ENCODE measurements at regions not wholly inside any gene's neighbourhood (a gene's known extent, or its start where the extent isn't known, plus 50 kb on each side); places are given as distances from the start of the nearest gene placed in this dataset.

GRCh38 chr10:9003122-9003521 lies 948.6 kb downstream of the GATA3 start:
- no peak overlapping the region for H3K4me3 ChIP-seq (replicated peaks; ENCODE audit: insufficient read depth, low read length)
- no peak for DNase-seq (ENCODE audit: low read depth in 1 of 2, low spot score in 1 of 2)

DNA sequence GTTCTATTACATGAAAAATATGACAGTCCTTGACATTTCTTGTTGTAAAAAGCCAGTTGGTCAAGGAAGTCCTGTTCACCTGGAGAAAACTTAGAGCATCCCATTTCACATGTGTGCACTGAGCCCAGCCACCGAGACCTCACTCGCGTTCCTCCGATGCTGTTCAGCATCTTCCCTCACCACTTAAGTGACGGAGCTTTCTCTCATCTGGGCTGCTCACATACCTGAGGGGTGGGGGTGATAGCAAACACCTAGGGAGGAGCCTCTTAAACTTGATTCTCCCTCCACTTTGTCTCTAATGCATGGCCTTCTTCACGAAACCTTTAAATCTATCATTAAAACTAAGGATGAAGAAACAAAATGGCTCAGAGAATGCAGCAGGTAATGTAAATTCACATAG lies 950.2 kb downstream of the GATA3 start:
- Histone ChIP-seq H3K4me3 (replicated peaks; ENCODE audit: insufficient read depth, low read length) (no peak overlapping the region), H3K27ac (replicated peaks) (no peak overlapping the region), H3K27me3 (ENCODE audit: insufficient read depth, poor library complexity, severe bottlenecking) (no peaks in the 10 kb centered on the region)
- no peak for DNase-seq (ENCODE audit: low read depth in 1 of 2, low spot score in 1 of 2)
- TF ChIP-seq POLR2AphosphoS5 (IDR thresholded peaks at IDR 0.05; ENCODE audit: low read depth), result no peak
- TF ChIP-seq, protein P1, sequence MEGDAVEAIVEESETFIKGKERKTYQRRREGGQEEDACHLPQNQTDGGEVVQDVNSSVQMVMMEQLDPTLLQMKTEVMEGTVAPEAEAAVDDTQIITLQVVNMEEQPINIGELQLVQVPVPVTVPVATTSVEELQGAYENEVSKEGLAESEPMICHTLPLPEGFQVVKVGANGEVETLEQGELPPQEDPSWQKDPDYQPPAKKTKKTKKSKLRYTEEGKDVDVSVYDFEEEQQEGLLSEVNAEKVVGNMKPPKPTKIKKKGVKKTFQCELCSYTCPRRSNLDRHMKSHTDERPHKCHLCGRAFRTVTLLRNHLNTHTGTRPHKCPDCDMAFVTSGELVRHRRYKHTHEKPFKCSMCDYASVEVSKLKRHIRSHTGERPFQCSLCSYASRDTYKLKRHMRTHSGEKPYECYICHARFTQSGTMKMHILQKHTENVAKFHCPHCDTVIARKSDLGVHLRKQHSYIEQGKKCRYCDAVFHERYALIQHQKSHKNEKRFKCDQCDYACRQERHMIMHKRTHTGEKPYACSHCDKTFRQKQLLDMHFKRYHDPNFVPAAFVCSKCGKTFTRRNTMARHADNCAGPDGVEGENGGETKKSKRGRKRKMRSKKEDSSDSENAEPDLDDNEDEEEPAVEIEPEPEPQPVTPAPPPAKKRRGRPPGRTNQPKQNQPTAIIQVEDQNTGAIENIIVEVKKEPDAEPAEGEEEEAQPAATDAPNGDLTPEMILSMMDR (IDR thresholded peaks at IDR 0.05; ENCODE audit: insufficient read depth, low read length), result no peak
- TF ChIP-seq, protein P2, sequence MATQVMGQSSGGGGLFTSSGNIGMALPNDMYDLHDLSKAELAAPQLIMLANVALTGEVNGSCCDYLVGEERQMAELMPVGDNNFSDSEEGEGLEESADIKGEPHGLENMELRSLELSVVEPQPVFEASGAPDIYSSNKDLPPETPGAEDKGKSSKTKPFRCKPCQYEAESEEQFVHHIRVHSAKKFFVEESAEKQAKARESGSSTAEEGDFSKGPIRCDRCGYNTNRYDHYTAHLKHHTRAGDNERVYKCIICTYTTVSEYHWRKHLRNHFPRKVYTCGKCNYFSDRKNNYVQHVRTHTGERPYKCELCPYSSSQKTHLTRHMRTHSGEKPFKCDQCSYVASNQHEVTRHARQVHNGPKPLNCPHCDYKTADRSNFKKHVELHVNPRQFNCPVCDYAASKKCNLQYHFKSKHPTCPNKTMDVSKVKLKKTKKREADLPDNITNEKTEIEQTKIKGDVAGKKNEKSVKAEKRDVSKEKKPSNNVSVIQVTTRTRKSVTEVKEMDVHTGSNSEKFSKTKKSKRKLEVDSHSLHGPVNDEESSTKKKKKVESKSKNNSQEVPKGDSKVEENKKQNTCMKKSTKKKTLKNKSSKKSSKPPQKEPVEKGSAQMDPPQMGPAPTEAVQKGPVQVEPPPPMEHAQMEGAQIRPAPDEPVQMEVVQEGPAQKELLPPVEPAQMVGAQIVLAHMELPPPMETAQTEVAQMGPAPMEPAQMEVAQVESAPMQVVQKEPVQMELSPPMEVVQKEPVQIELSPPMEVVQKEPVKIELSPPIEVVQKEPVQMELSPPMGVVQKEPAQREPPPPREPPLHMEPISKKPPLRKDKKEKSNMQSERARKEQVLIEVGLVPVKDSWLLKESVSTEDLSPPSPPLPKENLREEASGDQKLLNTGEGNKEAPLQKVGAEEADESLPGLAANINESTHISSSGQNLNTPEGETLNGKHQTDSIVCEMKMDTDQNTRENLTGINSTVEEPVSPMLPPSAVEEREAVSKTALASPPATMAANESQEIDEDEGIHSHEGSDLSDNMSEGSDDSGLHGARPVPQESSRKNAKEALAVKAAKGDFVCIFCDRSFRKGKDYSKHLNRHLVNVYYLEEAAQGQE (IDR thresholded peaks at IDR 0.05; ENCODE audit: insufficient replicate concordance, low read depth), result no peak
- no peak for TF ChIP-seq GABPA (IDR thresholded peaks at IDR 0.05; ENCODE audit: low read depth)
- TF ChIP-seq SPI1 (IDR thresholded peaks at IDR 0.05; ENCODE audit: borderline replicate concordance, low read depth), result no peak

More at GRCh38 chr10:9003122-9003521, 948.6 kb downstream of the GATA3 start:
- TF ChIP-seq GABPA (IDR thresholded peaks at IDR 0.05; ENCODE audit: low read depth) (no peak), POLR2AphosphoS5 (IDR thresholded peaks at IDR 0.05; ENCODE audit: low read depth) (no peak), SPI1 (IDR thresholded peaks at IDR 0.05; ENCODE audit: borderline replicate concordance, low read depth) (no peak)
- TF ChIP-seq, protein P1 (IDR thresholded peaks at IDR 0.05; ENCODE audit: insufficient read depth, low read length), result no peak
- TF ChIP-seq, protein P2 (IDR thresholded peaks at IDR 0.05; ENCODE audit: insufficient replicate concordance, low read depth), result no peak
- no peak overlapping the region for H3K27ac ChIP-seq (replicated peaks)
- no peaks in the 10 kb centered on the region for H3K27me3 ChIP-seq (ENCODE audit: insufficient read depth, poor library complexity, severe bottlenecking)

DNA sequence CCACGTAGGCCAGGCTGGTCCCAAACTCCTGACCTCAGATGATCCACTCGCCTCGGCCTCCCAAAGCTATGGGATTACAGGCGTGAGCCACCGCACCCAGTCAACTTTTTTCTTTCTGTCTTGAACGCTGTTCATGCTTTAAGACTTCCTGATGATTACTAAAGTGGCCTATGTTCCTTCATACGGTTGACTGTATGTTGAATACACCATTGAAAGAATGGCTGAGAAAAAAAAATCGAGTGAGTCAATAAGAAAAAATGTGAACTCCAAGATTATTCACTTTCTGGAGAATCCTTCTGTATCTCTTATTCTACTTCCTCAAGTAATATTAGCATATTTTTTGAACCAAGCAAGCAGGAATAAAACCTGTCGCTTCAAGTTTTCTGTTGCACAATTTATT lies 955.0 kb downstream of the GATA3 start:
- Histone ChIP-seq H3K4me3 (replicated peaks; ENCODE audit: insufficient read depth, low read length) (no peak overlapping the region), H3K27me3 (ENCODE audit: insufficient read depth, poor library complexity, severe bottlenecking) (no peaks in the 10 kb centered on the region), H3K27ac (replicated peaks) (no peak overlapping the region)
- TF ChIP-seq, protein P1 (IDR thresholded peaks at IDR 0.05; ENCODE audit: insufficient read depth, low read length), result no peak
- TF ChIP-seq, protein P2 (IDR thresholded peaks at IDR 0.05; ENCODE audit: insufficient replicate concordance, low read depth), result no peak
- TF ChIP-seq GABPA (IDR thresholded peaks at IDR 0.05; ENCODE audit: low read depth) (no peak), POLR2AphosphoS5 (IDR thresholded peaks at IDR 0.05; ENCODE audit: low read depth) (no peak), SPI1 (IDR thresholded peaks at IDR 0.05; ENCODE audit: borderline replicate concordance, low read depth) (no peak)
- no peak for DNase-seq (ENCODE audit: low read depth in 1 of 2, low spot score in 1 of 2)

All from HL-60 (cell line).